Muscle of leg (tissue), 3 donors: ENCODE measurements at regions not wholly inside any gene's neighbourhood (a gene's known extent, or its start where the extent isn't known, plus 50 kb on each side); places are given as distances from the start of the nearest gene placed in this dataset.

ENCODE experiments used
- DNase-seq: peaks from one replicate; pipeline ENCODE4 v3.0.0; 2013
- H3K27ac ChIP-seq: one replicate; pipeline ENCODE4 v1.5.1; 2013; ENCODE audit warnings: mild to moderate bottlenecking, low read length, control low read depth
- H3K27me3 ChIP-seq: one replicate; pipeline ENCODE4 v1.6.1; 2013; ENCODE audit warnings: low read length; ENCODE audit not compliant: control insufficient read depth, insufficient read depth
- H3K36me3 ChIP-seq: one replicate; pipeline ENCODE4 v1.6.1; 2013; ENCODE audit warnings: low read length; ENCODE audit not compliant: control insufficient read depth, insufficient read depth
- H3K4me1 ChIP-seq: one replicate; pipeline ENCODE4 v1.6.1; 2013; ENCODE audit warnings: low read length; ENCODE audit not compliant: control insufficient read depth, insufficient read depth
- H3K4me3 ChIP-seq: one replicate; pipeline ENCODE4 v1.5.1; 2013; ENCODE audit warnings: low read length, control low read depth
- H3K9me3 ChIP-seq: replicated peaks from 2 replicates; pipeline ENCODE4 v1.6.1; 2013; ENCODE audit warnings: low read depth, low read length; ENCODE audit not compliant: control insufficient read depth
- WGBS: methylation state at CpG from one replicate; pipeline ENCODE4 v1.1.5; 2013; ENCODE audit warnings: missing lambda C conversion rate; ENCODE audit not compliant: insufficient coverage; 5-methylcytosine and 5-hydroxymethylcytosine counted together

DNA sequence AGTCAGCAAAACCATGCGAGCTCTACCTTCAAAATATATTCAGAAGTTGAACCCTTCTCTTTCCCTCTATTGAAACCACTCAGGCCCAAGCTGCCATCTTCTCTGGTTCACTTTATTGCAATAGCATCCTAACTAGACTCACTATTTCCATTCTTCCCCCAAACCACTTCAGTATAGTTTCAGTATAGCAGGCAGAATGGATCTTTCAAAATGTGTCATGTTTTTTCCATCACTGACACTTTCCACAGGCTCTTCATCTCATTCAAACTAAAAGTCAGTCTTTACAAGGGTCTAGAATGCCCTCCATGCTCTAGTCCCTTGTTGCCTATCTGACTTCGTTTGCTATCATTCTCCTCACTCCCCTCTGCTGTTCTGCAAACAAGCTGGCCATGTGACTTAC lies 274.4 kb downstream of the IDS start:
- Histone ChIP-seq H3K27me3 (no peaks in the 10 kb centered on the region), H3K27ac (no peak overlapping the region), H3K36me3 (no peaks in the 10 kb centered on the region), H3K4me1 (no peaks in the 10 kb centered on the region), H3K9me3 (peaks cover 3% of the 10 kb centered on the region), H3K4me3 (no peak overlapping the region)
- no peak for DNase-seq
- 62% methylated on average over 2 of the region's 2 CpGs for WGBS

DNA sequence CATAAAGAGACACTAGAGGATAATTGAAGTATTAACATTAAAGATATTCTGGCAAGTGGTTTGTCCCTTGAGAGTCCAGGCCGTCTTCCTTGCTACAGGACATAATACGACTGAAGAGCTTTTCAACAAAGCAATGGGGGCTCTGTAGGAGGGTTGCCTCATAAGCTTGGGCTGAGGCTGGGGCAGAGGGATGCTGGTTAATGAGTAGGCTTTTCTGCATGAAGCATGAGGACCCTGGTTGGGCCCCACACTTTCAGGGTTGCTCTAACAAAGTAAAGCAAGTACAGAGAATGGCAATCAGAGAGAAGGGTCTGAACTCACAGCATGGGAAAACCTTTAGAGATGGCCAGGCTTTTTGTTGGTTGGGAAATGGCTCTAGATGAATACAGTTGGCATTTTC lies 281.3 kb downstream of the IDS start:
- H3K27me3 ChIP-seq, result no peaks in the 10 kb centered on the region
- H3K9me3 ChIP-seq, result peaks cover 3% of the 10 kb centered on the region
- H3K27ac ChIP-seq, result no peak overlapping the region
- no peaks in the 10 kb centered on the region for H3K36me3 ChIP-seq
- no peak overlapping the region for H3K4me3 ChIP-seq
- DNase-seq, result no peak
- H3K4me1 ChIP-seq, result no peaks in the 10 kb centered on the region
- 50% methylated on average over 1 of the region's 2 CpGs for WGBS

DNA sequence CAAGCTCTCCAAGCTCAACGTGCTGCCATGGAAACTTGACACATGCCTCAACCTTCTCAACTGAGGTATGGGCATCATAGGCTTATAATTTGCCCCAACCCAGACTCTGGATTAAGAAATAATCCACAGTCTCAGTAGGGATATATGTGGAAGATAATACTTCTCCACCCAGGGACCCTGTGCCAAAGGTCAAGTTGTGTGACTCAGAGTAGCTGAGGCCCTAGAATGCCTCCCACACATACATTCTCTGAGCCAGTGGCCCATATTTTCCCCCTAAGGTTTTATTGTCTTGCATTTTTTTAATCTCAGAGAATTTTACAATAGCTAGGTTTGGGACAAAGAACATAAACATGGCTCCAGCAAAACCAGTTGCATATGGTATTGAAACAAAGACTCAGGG lies 283.1 kb downstream of the IDS start:
- H3K4me3 ChIP-seq, result no peak overlapping the region
- no peaks in the 10 kb centered on the region for H3K4me1 ChIP-seq
- no peak overlapping the region for H3K27ac ChIP-seq
- no CpG with 5 or more reads among the region's 1 CpG for WGBS
- H3K27me3 ChIP-seq, result no peaks in the 10 kb centered on the region
- no peaks in the 10 kb centered on the region for H3K36me3 ChIP-seq
- H3K9me3 ChIP-seq, result no peaks in the 10 kb centered on the region
- no peak for DNase-seq

GRCh38 chrX:149221230-149221629 lies 283.9 kb downstream of the IDS start:
- H3K36me3 ChIP-seq, result no peaks in the 10 kb centered on the region
- H3K4me1 ChIP-seq, result no peaks in the 10 kb centered on the region
- peak; percentile 22 for DNase-seq
- 20% methylated on average over 2 of the region's 6 CpGs for WGBS
- H3K4me3 ChIP-seq, result no peak overlapping the region
- no peaks in the 10 kb centered on the region for H3K27me3 ChIP-seq
- H3K27ac ChIP-seq, result no peak overlapping the region
- H3K9me3 ChIP-seq, result peaks cover 3% of the 10 kb centered on the region

- Histone ChIP-seq H3K4me3 (no peak overlapping the region), H3K9me3 (peaks cover 3% of the 10 kb centered on the region), H3K27me3 (no peaks in the 10 kb centered on the region), H3K27ac (no peak overlapping the region), H3K36me3 (no peaks in the 10 kb centered on the region), H3K4me1 (no peaks in the 10 kb centered on the region)
- no CpG with 5 or more reads among the region's 1 CpG for WGBS
- DNase-seq, result no peak
Observed at GRCh38 chrX:149213264-149213663, 291.8 kb downstream of the IDS start.

DNA sequence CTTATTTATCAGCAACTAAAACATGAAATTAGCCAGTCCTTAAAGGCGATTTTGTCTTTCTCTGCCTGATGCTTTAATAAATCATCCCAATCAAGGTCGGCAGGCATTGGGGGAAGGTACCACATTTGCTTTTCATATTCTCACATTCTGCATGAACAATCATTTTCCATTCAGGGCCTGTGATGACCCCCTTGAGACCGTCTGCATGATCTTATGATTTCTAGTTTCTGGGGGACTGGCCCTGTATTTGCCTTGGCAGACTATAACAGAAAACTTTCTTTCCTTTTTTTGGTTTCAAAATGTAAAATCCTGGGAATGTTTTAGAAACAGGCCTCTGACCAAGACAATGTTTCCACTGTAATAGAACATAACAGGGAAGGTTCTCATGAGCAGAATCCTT lies 296.8 kb downstream of the IDS start:
- 22% methylated on average over 1 of the region's 3 CpGs for WGBS
- Histone ChIP-seq H3K4me3 (no peak overlapping the region), H3K36me3 (no peaks in the 10 kb centered on the region), H3K27ac (no peak overlapping the region), H3K27me3 (no peaks in the 10 kb centered on the region), H3K4me1 (no peaks in the 10 kb centered on the region), H3K9me3 (no peaks in the 10 kb centered on the region)
- peak; percentile 68 for DNase-seq

GRCh38 chrX:149207518-149207917 lies 297.6 kb downstream of the IDS start:
- H3K27ac ChIP-seq, result no peak overlapping the region
- WGBS, result no CpG with 5 or more reads among the region's 3 CpGs

DNA sequence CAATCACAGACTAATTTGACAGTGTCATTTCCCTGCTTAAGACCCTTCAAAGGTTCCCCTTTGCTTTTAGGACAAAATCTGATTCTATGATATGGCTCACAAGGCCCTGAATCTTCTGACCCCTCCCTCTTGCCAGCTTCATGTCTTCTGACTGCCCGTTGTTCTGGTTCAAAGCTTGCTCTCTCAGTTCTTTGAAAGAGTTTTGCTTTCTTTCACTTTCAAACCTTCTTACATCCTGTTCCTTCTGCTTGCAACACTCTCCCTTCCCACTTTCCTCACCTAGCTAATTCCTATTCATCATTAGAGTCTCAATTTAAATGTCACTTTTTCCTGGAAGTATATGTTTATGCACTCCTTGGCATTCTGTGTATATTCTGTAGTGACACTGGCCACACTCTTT lies 299.2 kb downstream of the IDS start:
- Histone ChIP-seq H3K9me3 (no peaks in the 10 kb centered on the region), H3K27ac (no peak overlapping the region), H3K36me3 (no peaks in the 10 kb centered on the region), H3K4me3 (no peak overlapping the region), H3K27me3 (no peaks in the 10 kb centered on the region), H3K4me1 (no peaks in the 10 kb centered on the region)
- no peak for DNase-seq
- 69% methylated on average over 1 of the region's 1 CpG for WGBS

More at GRCh38 chrX:149207518-149207917, 297.6 kb downstream of the IDS start:
- DNase-seq, result no peak
- H3K9me3 ChIP-seq, result no peaks in the 10 kb centered on the region
- no peaks in the 10 kb centered on the region for H3K4me1 ChIP-seq
- no peaks in the 10 kb centered on the region for H3K36me3 ChIP-seq
- no peaks in the 10 kb centered on the region for H3K27me3 ChIP-seq
- H3K4me3 ChIP-seq, result no peak overlapping the region

- Histone ChIP-seq H3K36me3 (no peaks in the 10 kb centered on the region), H3K27me3 (no peaks in the 10 kb centered on the region), H3K4me3 (no peak overlapping the region), H3K4me1 (no peaks in the 10 kb centered on the region), H3K27ac (no peak overlapping the region), H3K9me3 (no peaks in the 10 kb centered on the region)
- DNase-seq, result no peak
- no CpG with 5 or more reads among the region's 3 CpGs for WGBS
Observed at GRCh38 chrX:149205081-149205480, 300.0 kb downstream of the IDS start.

DNA sequence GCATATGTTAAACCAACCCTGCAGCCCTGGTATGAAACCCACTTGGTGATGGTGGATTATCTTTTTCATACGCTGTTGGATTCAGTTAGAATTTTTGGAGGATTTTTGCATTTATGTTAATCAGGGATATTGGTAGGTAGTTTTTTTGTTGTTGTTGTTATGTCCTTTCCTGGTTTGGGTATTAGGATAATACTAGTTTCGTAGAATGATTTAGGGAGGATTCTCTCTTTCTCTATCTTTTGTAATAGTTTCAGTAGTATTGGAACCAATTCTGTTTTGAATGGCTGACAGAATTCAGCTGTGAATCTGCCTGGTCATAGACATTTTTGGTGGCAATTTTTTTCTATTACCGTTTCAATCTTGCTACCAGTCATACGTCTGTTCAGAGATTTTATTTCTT lies 305.4 kb downstream of the IDS start:
- Histone ChIP-seq H3K4me1 (no peaks in the 10 kb centered on the region), H3K4me3 (no peak overlapping the region), H3K27ac (no peak overlapping the region), H3K36me3 (no peaks in the 10 kb centered on the region), H3K27me3 (no peaks in the 10 kb centered on the region), H3K9me3 (no peaks in the 10 kb centered on the region)
- no CpG with 5 or more reads among the region's 4 CpGs for WGBS
- DNase-seq, result no peak

DNA sequence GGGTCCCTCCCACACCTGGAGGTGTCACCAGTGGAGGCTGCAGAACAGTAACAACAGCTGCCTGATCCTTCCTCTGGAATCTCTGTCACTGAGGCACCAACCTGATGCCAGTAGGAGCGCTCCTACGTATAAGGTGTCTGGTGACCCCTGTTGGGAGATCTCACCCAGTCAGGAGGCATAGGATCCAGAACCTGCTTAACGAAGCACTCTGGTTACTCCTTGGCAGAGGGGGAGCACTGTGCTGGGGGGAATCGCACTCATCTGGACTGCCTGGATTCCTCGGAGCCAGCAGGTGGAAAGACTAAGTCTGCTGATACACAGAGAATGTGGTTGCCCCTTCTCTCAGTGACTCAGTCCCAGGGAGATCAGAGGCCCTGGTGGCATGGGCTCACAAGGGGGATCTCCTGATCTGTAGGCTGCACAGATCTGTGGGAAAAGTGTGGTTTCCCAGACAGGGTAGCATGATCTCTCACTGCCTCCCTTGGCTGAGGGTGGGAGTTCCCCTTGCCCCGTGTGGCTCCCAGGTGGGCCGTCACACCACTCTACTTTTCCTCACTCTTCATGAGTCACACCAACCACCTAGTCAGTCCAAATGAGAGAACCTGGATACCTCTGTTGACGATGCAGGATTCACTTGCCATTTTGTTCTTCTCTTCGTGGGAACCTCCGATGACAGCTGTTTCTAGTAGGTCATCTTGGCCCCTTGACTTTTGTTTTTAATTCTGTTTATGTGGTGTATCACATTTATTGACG lies 305.9 kb downstream of the IDS start:
- H3K36me3 ChIP-seq, result no peaks in the 10 kb centered on the region
- WGBS, result 88% methylated on average over 10 of the region's 11 CpGs
- H3K4me3 ChIP-seq, result no peak overlapping the region
- H3K9me3 ChIP-seq, result no peaks in the 10 kb centered on the region
- DNase-seq, result no peak
- no peaks in the 10 kb centered on the region for H3K27me3 ChIP-seq
- H3K4me1 ChIP-seq, result no peaks in the 10 kb centered on the region
- H3K27ac ChIP-seq, result no peak overlapping the region
